OCI-LY1 (cell line): ENCODE measurements at regions not wholly inside any gene's neighbourhood (a gene's known extent, or its start where the extent isn't known, plus 50 kb on each side); places are given as distances from the start of the nearest gene placed in this dataset.

Experiments
- EZH2 ChIP-seq: fragments of 200-600 bp; sonication (generic), shearing (Covaris generic); IDR thresholded peaks from 2 replicates; pipeline ENCODE4 v1.8.0; 2017; ENCODE audit warnings: borderline replicate concordance, mixed run types, mild to moderate bottlenecking, antibody characterized with exemption, low read length, moderate library complexity, mixed read lengths
- TF ChIP-seq, protein P1 (sequence below): fragments of 200-600 bp; sonication (generic), shearing (Covaris generic); IDR thresholded peaks from 2 replicates; pipeline ENCODE4 v1.5.1; 2017; ENCODE audit warnings: mild to moderate bottlenecking, antibody characterized with exemption, low read length, moderate library complexity, mixed read lengths

DNA sequence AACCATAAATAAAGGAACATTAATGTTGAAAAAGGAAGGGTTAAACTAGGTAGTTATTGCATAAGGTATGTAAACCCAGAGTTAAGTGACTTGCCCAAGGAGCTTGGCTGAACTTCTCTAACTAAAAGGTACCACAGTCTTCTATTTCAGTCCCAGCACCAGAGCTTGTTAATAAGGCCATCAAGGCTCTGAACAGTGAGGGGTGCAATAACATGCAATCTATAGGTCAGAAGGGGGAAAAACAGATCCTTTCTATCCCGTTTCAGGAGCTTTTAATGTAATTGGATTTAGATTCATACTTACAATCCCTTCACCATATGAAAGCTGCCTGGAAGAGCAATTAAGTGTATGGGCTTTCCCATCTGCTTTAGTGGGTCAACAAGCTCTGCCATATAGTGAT lies 441.5 kb upstream of the SPRY2 start:
- TF ChIP-seq, protein P1, sequence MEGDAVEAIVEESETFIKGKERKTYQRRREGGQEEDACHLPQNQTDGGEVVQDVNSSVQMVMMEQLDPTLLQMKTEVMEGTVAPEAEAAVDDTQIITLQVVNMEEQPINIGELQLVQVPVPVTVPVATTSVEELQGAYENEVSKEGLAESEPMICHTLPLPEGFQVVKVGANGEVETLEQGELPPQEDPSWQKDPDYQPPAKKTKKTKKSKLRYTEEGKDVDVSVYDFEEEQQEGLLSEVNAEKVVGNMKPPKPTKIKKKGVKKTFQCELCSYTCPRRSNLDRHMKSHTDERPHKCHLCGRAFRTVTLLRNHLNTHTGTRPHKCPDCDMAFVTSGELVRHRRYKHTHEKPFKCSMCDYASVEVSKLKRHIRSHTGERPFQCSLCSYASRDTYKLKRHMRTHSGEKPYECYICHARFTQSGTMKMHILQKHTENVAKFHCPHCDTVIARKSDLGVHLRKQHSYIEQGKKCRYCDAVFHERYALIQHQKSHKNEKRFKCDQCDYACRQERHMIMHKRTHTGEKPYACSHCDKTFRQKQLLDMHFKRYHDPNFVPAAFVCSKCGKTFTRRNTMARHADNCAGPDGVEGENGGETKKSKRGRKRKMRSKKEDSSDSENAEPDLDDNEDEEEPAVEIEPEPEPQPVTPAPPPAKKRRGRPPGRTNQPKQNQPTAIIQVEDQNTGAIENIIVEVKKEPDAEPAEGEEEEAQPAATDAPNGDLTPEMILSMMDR: no peak
- no peak for TF ChIP-seq EZH2
